Superior temporal gyrus (tissue), 1 donor: ENCODE measurements at regions not wholly inside any gene's neighbourhood (a gene's known extent, or its start where the extent isn't known, plus 50 kb on each side); places are given as distances from the start of the nearest gene placed in this dataset.
"Not testable (repeated sequence)": the region's sequence is repeated elsewhere in the genome, so short reads cannot be mapped to it uniquely, and the experiment has no call there.

Experiments used
- DNase-seq: peaks from one replicate; pipeline ENCODE4 v3.0.0-alpha.2; 2016; ENCODE audit errors: extremely low spot score

GRCh38 chr4:43619219-43619618 lies 726.7 kb downstream of the GRXCR1 start:
- DNase-seq = no peak

- not testable (repeated sequence) for DNase-seq
Observed at GRCh38 chr4:43637893-43638292, 745.4 kb downstream of the GRXCR1 start.

GRCh38 chr4:43651991-43652390 lies 759.5 kb downstream of the GRXCR1 start:
- DNase-seq = no peak

GRCh38 chr4:43659547-43659946 lies 767.0 kb downstream of the GRXCR1 start:
- DNase-seq = not testable (repeated sequence)

- DNase-seq = not testable (repeated sequence)
Observed at GRCh38 chr4:43672265-43672885, 776.2 kb downstream of the KCTD8 start.

GRCh38 chr4:43680421-43680820 lies 768.2 kb downstream of the KCTD8 start:
- DNase-seq = peak; percentile 66

GRCh38 chr4:43682551-43682950 lies 766.1 kb downstream of the KCTD8 start:
- DNase-seq = no peak

- DNase-seq = no peak
Observed at GRCh38 chr4:43690116-43690515, 758.5 kb downstream of the KCTD8 start.

- no peak for DNase-seq
Observed at GRCh38 chr4:43693876-43694275, 754.7 kb downstream of the KCTD8 start.

- no peak for DNase-seq
Observed at GRCh38 chr4:43709443-43709842, 739.2 kb downstream of the KCTD8 start.

GRCh38 chr4:43716721-43717395 lies 731.8 kb downstream of the KCTD8 start:
- DNase-seq = peak; percentile 45

GRCh38 chr4:43718369-43718768 lies 730.2 kb downstream of the KCTD8 start:
- DNase-seq = no peak

GRCh38 chr4:43732829-43733426 lies 715.7 kb downstream of the KCTD8 start:
- DNase-seq = no peak

GRCh38 chr4:43742083-43742482 lies 706.5 kb downstream of the KCTD8 start:
- DNase-seq = no peak

- DNase-seq = no peak
Observed at GRCh38 chr4:43754566-43754965, 694.0 kb downstream of the KCTD8 start.

- no peak for DNase-seq
Observed at GRCh38 chr4:43757147-43757546, 691.5 kb downstream of the KCTD8 start.

- DNase-seq = no peak
Observed at GRCh38 chr4:43758836-43759235, 689.8 kb downstream of the KCTD8 start.

- DNase-seq = peak; percentile 41
Observed at GRCh38 chr4:43763029-43763610, 685.5 kb downstream of the KCTD8 start.

- DNase-seq = no peak
Observed at GRCh38 chr4:43765514-43765913, 683.1 kb downstream of the KCTD8 start.

- no peak for DNase-seq
Observed at GRCh38 chr4:43766648-43767047, 682.0 kb downstream of the KCTD8 start.

GRCh38 chr4:43776371-43776770 lies 672.2 kb downstream of the KCTD8 start:
- peak; percentile 57 for DNase-seq

- DNase-seq = no peak
Observed at GRCh38 chr4:43778187-43778915, 670.3 kb downstream of the KCTD8 start.
